Activated T-helper 2 cell treated with anti-CD3 and anti-CD28 coated beads, Interferon-gamma antibody, Interleukin-2, Interleukin-4, amounts not matched to agents 10 μg/mL and 5 μg/mL and 100 μg/mL, durations not matched to agents 14 hours and 24 hours and 36 hours (primary cell): ENCODE measurements at regions not wholly inside any gene's neighbourhood (a gene's known extent, or its start where the extent isn't known, plus 50 kb on each side); places are given as distances from the start of the nearest gene placed in this dataset.

Experiments
- DNase-seq: peaks from one replicate; pipeline ENCODE4 v3.0.0; 2021; ENCODE audit warnings: low spot score
- H3K27ac Mint-ChIP-seq: one replicate; pipeline ENCODE4 v1.8.0; 2021; ENCODE audit warnings: mixed read lengths
- H3K27me3 Mint-ChIP-seq: one replicate; pipeline ENCODE4 v1.8.0; 2021; ENCODE audit warnings: low read depth, mixed read lengths
- H3K36me3 Mint-ChIP-seq: one replicate; pipeline ENCODE4 v1.8.0; 2021; ENCODE audit warnings: low read depth, mixed read lengths
- H3K4me1 Mint-ChIP-seq: one replicate; pipeline ENCODE4 v1.8.0; 2021; ENCODE audit warnings: low read depth, mixed read lengths
- H3K4me3 Mint-ChIP-seq: one replicate; pipeline ENCODE4 v1.8.0; 2021; ENCODE audit warnings: low read depth, mild to moderate bottlenecking, moderate library complexity, mixed read lengths
- H3K9me3 Mint-ChIP-seq: one replicate; pipeline ENCODE4 v1.8.0; 2021; ENCODE audit warnings: mixed read lengths
- intact Hi-C: fragments of 100-400 bp; cut with micrococcal nuclease; formaldehyde crosslinking; loops from one replicate; pipeline ENCODE4 v1.15.1; 2023

- intact Hi-C loops, result no loop called here
- Mint-ChIP-seq H3K36me3 (no peaks in the 10 kb centered on the region), H3K4me3 (no peak overlapping the region), H3K27me3 (no peaks in the 10 kb centered on the region), H3K27ac (no peak overlapping the region), H3K4me1 (no peaks in the 10 kb centered on the region), H3K9me3 (no peaks in the 10 kb centered on the region)
- DNase-seq, result no peak
Measured at GRCh38 chr2:67727131-67727530, 330.0 kb downstream of the ETAA1 start.

GRCh38 chr2:67727623-67728022 lies 330.5 kb downstream of the ETAA1 start:
- intact Hi-C loops, result no loop called here
- DNase-seq, result no peak
- Mint-ChIP-seq H3K27me3 (no peaks in the 10 kb centered on the region), H3K36me3 (no peaks in the 10 kb centered on the region), H3K27ac (no peak overlapping the region), H3K4me1 (no peaks in the 10 kb centered on the region), H3K4me3 (no peak overlapping the region), H3K9me3 (no peaks in the 10 kb centered on the region)

- Mint-ChIP-seq H3K4me1 (no peaks in the 10 kb centered on the region), H3K4me3 (no peak overlapping the region), H3K27me3 (no peaks in the 10 kb centered on the region), H3K27ac (no peak overlapping the region), H3K9me3 (no peaks in the 10 kb centered on the region), H3K36me3 (no peaks in the 10 kb centered on the region)
- DNase-seq, result no peak
- intact Hi-C loops, result no loop called here
Measured at GRCh38 chr2:67729474-67729873, 332.3 kb downstream of the ETAA1 start.

- no peak for DNase-seq
- no peaks in the 10 kb centered on the region for H3K4me1 Mint-ChIP-seq
- H3K9me3 Mint-ChIP-seq, result no peaks in the 10 kb centered on the region
- no peak overlapping the region for H3K4me3 Mint-ChIP-seq
- intact Hi-C loops, result no loop called here
- H3K27me3 Mint-ChIP-seq, result no peaks in the 10 kb centered on the region
- H3K36me3 Mint-ChIP-seq, result no peaks in the 10 kb centered on the region
- H3K27ac Mint-ChIP-seq, result no peak overlapping the region
Measured at GRCh38 chr2:67733517-67733916, 329.3 kb downstream of the C1D start.

- no peak for DNase-seq
- no peak overlapping the region for H3K27ac Mint-ChIP-seq
- no peaks in the 10 kb centered on the region for H3K4me1 Mint-ChIP-seq
- no peaks in the 10 kb centered on the region for H3K27me3 Mint-ChIP-seq
- no peak overlapping the region for H3K4me3 Mint-ChIP-seq
- no peaks in the 10 kb centered on the region for H3K36me3 Mint-ChIP-seq
- no peaks in the 10 kb centered on the region for H3K9me3 Mint-ChIP-seq
- intact Hi-C loops, result no loop called here
Measured at GRCh38 chr2:67752199-67752598, 310.6 kb downstream of the C1D start.

GRCh38 chr2:67752969-67753368 lies 309.8 kb downstream of the C1D start:
- intact Hi-C loops, result no loop called here
- Mint-ChIP-seq H3K4me3 (no peak overlapping the region), H3K27me3 (no peaks in the 10 kb centered on the region), H3K36me3 (no peaks in the 10 kb centered on the region), H3K9me3 (no peaks in the 10 kb centered on the region), H3K4me1 (no peaks in the 10 kb centered on the region), H3K27ac (no peak overlapping the region)
- DNase-seq, result no peak

GRCh38 chr2:67755156-67755882 lies 307.5 kb downstream of the C1D start:
- no peak for DNase-seq
- Mint-ChIP-seq H3K4me1 (no peaks in the 10 kb centered on the region), H3K27me3 (no peaks in the 10 kb centered on the region), H3K4me3 (no peak overlapping the region), H3K36me3 (no peaks in the 10 kb centered on the region), H3K9me3 (no peaks in the 10 kb centered on the region), H3K27ac (no peak overlapping the region)
- intact Hi-C loops, result no loop called here

- no peaks in the 10 kb centered on the region for H3K27me3 Mint-ChIP-seq
- H3K4me3 Mint-ChIP-seq, result no peak overlapping the region
- DNase-seq, result no peak
- no peaks in the 10 kb centered on the region for H3K36me3 Mint-ChIP-seq
- intact Hi-C loops, result no loop called here
- H3K9me3 Mint-ChIP-seq, result no peaks in the 10 kb centered on the region
- no peaks in the 10 kb centered on the region for H3K4me1 Mint-ChIP-seq
- no peak overlapping the region for H3K27ac Mint-ChIP-seq
Measured at GRCh38 chr2:67760995-67761394, 301.8 kb downstream of the C1D start.

DNA sequence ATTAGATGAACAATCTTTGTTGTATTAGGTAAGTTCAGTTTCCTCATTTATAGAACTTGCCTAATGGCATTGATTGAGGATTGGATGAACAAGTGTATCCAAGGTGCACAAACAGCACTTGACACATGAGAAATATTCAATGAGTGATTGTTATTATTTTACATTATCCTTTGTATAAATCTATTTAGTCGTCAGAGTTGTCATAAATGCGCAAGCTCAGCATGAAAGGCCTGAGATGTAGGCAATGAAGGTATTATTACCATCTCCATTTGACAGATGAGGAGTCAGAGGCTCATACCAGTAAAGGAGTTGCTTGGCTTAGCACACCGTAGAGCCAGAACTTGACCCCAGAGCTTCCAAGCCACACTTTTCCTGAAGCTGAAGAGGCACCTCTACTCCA lies 291.4 kb downstream of the C1D start:
- Mint-ChIP-seq H3K27me3 (no peaks in the 10 kb centered on the region), H3K9me3 (no peaks in the 10 kb centered on the region), H3K4me1 (no peaks in the 10 kb centered on the region), H3K4me3 (no peak overlapping the region), H3K36me3 (no peaks in the 10 kb centered on the region), H3K27ac (no peak overlapping the region)
- intact Hi-C loops, result no loop called here
- DNase-seq, result no peak

GRCh38 chr2:67772216-67773170 lies 290.3 kb downstream of the C1D start:
- intact Hi-C loops, result no loop called here
- Mint-ChIP-seq H3K4me1 (no peaks in the 10 kb centered on the region), H3K4me3 (no peak overlapping the region), H3K27me3 (no peaks in the 10 kb centered on the region), H3K9me3 (no peaks in the 10 kb centered on the region), H3K36me3 (no peaks in the 10 kb centered on the region), H3K27ac (no peak overlapping the region)
- DNase-seq, result no peak

DNA sequence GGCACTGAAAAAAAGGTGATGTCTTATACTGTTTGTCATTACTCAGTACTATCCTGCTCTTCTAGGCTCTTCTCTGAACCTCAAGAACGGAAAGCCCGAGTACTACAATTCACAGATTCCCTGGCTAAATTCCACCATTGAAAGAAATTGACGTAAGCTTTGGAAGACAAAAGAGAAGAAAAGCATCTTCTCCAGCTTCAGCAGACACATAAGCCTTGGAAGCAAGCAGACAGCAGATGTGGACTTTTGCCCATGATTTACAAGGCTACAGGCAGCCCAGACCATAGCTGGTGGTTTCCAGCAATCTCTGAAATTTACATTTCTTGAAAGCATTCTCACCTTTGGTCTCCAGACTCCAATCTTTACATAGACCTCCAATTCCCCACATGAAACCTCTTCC lies 289.0 kb downstream of the C1D start:
- Mint-ChIP-seq H3K4me1 (no peaks in the 10 kb centered on the region), H3K9me3 (no peaks in the 10 kb centered on the region), H3K36me3 (no peaks in the 10 kb centered on the region), H3K27me3 (no peaks in the 10 kb centered on the region), H3K27ac (no peak overlapping the region), H3K4me3 (no peak overlapping the region)
- DNase-seq, result no peak
- intact Hi-C loops, result no loop called here

GRCh38 chr2:67776276-67776675 lies 286.5 kb downstream of the C1D start:
- H3K9me3 Mint-ChIP-seq, result no peaks in the 10 kb centered on the region
- H3K4me3 Mint-ChIP-seq, result no peak overlapping the region
- H3K27ac Mint-ChIP-seq, result no peak overlapping the region
- H3K36me3 Mint-ChIP-seq, result no peaks in the 10 kb centered on the region
- intact Hi-C loops, result no loop called here
- no peaks in the 10 kb centered on the region for H3K27me3 Mint-ChIP-seq
- DNase-seq, result no peak
- H3K4me1 Mint-ChIP-seq, result no peaks in the 10 kb centered on the region

- Mint-ChIP-seq H3K27ac (no peak overlapping the region), H3K9me3 (no peaks in the 10 kb centered on the region), H3K36me3 (no peaks in the 10 kb centered on the region), H3K27me3 (no peaks in the 10 kb centered on the region), H3K4me3 (no peak overlapping the region), H3K4me1 (no peaks in the 10 kb centered on the region)
- no peak for DNase-seq
- intact Hi-C loops, result no loop called here
Measured at GRCh38 chr2:67777010-67777409, 285.8 kb downstream of the C1D start.
